GM18511 (cell line): ENCODE measurements at regions not wholly inside any gene's neighbourhood (a gene's known extent, or its start where the extent isn't known, plus 50 kb on each side); places are given as distances from the start of the nearest gene placed in this dataset.

ENCODE experiments used
- ATAC-seq: cut with Tn5 transposase; IDR thresholded peaks from one replicate; pipeline ENCODE4 v1.9.1; 2021; ENCODE audit warnings: mild to moderate bottlenecking, moderate library complexity; ENCODE audit not compliant: unreplicated experiment

DNA sequence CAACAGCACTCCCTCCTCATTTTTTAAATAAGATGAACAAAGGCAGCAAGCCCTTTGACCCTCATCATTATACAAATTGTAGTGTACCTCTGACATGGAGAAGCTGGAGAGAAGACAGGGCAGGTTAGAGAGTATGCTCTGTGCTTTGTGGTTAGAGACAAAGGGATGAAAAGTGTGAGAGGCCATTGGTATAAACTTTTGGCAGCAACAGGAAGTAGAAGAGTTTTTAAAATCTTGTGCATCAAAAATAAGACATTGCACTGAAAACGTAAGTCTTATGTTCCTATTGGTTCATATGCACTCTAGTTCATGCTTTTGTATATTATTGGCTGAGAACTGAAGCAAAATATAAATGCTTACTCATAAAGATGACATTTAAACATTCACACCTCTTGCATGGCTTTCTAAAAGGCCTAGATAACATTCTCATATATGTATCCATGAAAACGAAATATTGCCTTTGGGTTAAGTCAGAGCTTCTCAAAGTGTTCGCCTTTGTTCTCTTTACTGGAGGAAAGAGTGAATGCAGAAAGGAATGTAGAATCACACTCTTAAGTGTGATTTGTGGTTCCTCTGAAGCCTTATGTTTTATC lies 158.0 kb downstream of the PALM2AKAP2 start:
- ATAC-seq: no peak

DNA sequence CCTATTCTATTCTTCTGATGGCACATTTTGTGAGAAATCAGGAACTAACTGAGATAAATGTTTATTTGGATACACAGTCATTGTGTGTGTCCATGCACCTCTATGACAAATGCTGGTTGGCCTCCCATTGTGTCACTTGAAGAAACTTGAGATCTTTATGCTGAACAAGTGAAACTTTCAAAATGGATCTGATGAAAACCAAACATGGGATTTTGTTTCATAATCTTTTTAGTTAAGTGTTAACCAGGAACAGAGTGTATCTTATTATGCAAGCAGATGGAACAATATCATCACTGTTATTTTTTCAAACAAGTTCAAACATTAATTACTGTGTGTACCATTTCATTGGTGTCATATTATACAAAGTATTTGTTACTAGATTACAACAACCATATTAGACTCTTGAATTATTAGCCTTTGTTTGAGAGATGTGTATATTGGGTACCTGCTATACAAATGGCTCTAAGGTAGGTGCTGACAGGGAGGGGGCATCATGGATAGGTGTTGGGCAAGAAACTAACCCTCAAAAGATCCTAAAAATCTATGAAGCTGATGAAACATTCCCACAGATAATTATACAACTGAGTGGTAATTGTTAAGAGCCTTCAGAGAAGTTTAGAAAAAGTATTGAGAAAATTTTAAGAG lies 159.8 kb downstream of the PALM2AKAP2 start:
- no peak for ATAC-seq

DNA sequence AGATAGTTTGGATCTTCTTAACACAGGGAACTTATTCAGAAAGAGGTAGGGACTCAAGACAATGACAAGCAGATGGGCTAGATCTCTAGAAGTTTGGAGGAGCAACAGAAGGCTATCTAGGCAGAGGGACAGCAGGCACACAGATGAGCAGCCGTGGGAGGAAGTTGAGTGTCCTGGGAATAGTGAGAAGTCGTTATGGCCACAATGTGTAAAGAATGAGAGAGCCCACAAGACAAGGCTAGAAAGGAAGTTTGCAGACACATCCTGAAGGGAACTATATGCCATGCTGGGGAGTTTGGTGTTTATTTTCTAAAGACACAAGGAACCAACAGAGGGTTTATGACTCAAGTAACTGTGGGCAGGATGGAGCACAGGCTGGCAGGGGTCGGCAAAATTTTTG lies 160.6 kb downstream of the PALM2AKAP2 start:
- no peak for ATAC-seq

DNA sequence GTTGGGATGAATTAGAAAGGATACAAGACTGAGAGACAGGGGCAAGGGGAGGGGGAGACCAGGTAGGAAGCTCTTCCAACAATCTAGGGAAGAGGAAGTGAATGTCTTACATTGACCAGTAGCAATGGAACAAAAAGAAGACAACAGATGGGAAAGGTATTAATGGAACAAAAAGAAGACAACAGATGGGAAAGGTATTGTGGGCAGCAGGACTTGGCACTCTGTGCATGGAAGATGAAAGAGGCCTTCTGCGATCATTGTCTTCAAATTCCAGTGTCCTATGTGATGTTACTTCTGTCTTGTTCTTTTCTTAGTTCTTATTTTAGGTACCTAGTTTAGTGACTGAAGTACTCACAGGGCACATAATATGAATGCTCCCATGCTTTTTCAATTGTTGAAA lies 161.8 kb downstream of the PALM2AKAP2 start:
- ATAC-seq: no peak

DNA sequence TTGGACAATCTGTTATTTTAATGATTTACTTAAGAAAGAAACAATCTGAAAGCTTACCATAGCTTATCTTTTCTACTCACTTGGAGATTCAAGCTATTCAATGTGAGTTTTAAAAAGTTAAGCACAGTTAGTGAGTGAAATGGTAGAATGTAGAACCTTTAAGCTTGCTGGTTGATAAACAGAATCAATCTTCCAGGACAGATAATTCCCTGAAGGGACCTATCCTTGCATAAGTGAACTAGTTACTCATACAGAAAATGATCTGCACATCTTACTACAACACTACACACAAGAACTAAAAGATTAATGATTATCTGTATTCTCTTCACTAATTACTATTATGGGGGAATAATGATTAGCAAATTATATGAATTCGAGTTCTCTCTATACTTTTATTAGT lies 165.6 kb downstream of the PALM2AKAP2 start:
- no peak for ATAC-seq

DNA sequence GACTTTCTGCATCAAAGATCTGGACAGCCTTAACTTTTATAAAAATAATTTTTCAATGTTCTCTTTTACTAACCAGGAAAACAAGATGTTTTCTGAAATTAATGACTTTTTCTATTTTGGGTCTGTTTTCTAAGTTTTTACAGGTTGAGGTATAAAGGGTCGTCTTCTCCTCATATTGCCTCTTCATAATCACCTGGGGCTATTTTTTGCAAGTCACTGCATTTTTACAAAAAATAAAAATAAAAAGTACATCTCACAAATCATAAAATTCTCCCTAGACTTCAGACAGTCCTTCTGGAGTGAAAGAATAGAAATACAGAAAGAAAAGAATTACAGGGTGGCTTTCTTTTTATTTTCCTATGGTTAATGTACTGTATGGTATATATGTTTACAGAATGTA lies 168.5 kb downstream of the PALM2AKAP2 start:
- ATAC-seq: no peak

DNA sequence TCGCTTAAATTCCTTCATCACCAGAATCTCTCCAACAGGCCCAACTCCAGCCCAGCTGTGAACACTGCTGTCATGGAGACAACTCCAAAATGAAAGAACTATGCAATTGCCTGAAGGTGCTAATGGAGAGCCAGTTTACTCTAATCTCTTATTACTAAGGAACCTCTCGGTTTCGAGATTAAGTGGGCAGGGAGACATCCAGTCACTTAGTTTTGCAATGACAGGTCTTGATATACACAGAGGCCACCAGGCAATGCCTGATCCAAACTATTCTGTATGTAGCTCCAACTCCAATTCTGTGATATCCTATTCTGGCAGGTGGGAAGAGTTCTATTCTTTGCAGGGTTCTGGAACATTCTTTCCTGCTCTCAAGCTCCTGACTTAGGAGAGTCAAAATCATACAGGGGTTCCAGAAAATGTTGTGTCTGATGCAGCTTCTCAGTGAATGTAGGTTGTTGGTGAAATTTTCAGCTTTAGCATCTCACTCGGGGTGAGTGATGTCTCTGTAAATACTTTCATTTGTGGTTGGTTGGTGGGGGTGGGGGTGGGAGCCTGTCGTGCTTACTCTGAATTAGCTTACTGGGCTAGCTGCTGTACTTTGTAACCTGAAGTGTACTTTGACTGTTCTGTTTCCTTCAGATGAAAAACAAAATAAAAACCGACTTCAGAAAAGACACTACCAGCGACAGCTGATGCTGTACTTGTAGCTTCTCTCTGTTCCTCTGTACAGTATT lies 170.9 kb downstream of the PALM2AKAP2 start:
- ATAC-seq: peak; percentile 81

DNA sequence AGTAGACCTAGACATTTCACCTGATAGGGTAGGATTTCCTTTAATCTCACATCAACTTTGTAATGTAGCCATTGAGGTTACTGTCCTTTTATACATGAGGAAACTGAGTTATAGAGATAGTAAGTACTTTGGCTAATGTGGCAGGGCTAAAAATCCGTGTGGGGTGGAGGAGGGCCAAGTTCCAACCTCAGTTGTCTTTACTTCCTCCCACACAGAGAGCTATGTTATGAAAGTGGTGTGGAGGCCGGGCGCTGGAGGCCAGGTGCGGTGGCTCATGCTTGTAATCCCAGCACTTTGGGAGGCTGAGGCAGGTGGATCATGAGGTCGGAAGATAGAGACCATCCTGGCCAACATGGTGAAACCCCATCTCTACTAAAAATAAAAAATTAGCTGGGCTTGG lies 173.3 kb downstream of the PALM2AKAP2 start:
- ATAC-seq: no peak

DNA sequence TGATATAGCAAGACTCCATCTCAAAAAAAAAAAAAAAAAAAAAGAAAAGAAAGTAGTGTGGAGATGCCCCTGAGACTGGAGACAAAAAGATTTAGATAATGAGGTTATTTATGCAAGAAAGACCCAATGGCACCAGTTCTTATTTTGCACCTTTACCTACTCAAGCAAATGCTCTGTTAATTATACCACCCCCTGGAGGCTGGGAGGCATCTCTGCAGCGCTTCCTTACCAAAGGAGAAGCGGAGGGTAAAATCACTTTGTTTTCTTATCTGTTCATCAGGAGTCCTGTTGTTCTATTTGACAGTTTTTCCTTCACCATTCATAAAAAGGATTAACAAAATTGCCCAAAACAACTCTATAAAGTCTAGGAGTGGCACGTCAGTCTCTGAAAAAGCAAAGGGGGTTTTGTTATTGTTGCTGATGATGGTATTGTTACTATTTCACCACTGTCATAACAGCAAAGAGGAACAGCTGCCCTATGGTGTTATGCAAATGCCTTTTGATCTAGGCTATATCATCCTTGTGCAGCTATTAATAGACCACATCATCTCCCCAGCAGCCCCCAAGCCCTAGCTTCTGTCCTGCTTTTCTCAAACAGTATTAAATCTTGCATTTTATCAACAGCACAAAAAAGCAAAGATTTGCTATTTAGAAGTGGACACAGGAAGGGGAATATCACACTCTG lies 174.0 kb downstream of the PALM2AKAP2 start:
- ATAC-seq: no peak

DNA sequence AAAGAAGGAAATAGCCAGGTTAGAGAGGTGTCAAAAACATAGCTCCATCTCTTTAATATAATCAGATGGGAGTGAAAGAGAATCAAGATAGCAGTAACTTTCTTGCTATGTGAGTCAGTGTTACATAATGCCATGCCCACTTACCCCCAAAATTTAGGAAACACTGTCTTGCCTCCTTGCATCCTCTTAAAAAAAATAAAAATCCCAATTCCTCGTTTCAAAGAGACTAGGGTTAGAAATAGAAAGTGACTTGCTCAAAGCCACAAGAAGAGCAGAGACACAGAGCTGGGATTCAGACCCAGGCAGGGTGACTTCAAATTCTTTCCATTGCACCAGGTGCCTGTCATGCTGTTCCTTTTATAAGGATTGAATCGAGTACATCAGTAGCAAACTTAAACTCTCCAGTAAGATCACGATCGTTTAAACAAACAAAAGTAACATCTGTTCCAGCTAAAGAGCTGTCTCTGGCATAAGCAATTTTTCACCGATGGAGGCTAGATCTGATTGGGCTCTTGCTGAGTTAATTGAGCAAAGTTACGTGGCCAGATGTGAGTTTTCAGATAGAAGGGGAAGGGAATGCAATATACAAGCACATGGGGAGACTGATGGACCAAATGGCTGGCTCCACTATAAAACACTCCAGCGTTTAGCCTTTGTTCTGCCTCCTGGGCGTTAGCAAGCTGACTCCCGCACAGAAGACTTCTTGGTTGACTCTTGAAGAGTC lies 176.9 kb downstream of the PALM2AKAP2 start:
- no peak for ATAC-seq

DNA sequence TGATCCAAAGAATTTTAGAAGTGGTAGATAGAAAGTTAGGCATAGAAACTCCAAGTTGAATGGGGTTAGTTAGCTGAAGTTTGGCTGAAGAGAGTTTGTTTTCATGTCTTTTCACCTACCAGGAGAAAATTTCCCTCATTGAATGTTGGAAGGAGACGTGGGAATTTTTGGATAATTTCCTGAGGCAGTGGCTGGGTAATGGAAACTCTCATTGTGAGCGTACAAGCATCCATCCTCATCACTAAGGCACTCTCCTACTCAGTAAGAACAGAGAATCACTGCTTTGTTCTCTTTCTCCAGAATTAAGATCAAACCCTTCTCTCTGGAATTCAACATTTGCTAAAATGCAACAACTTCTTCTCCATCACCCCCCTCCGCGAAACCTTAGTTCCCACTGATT lies 179.7 kb downstream of the PALM2AKAP2 start:
- no peak for ATAC-seq

DNA sequence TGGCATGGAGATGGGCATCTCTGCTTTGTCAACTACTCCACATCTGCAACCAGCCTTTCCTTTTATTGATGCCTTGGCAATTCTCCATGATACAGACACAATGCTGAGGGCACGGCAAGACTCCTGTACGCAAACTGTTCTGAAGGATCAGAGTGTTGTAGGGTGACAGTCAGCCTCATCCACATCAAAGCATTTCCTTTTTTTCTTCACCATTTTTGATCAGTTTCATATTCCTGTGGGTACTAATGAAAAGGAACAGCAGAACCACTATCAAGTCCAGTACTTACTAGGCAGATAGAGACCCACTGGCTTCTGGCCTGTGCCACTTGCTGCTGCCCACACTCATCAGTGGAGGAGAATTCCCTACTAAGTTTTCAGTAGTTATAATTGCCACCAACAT lies 181.6 kb downstream of the PALM2AKAP2 start:
- no peak for ATAC-seq

DNA sequence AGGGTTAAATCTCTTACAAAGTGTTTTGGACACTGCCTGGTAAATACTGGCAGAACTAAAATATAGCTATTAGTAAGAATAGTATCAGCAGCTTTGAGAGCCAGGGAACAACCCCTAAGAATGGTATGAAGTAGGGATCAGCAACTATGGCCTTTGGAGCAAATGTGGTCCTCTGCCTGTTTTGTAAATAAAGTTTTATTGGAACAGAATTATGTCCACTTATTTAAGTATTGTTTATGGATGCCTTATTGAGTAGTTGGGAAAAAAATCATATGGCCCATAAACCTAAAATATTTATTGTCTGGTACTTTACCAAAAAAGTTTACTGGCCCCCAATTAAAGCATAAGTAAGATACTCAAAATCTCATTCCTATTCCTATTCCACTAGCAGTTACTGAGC lies 182.2 kb downstream of the PALM2AKAP2 start:
- ATAC-seq: no peak

DNA sequence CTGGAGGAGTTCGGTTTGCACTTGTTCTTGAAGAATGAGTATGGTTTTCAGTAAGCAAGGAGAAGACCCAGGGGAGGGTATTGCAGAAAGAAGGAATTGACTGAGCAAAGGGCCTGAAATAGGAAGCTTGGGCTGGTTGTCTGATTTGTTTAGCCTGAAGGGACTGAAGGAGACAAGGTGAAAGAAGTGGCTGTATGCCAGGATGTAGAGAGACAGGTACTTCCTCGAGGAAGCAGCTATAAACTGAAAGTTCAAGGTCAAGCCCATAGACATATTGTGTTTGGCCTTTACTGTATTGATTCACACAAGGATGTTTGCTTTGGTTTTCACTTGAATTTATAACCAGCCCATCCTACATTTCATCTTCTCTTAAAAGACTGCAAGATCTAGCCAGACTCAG lies 183.1 kb downstream of the PALM2AKAP2 start:
- ATAC-seq: no peak

DNA sequence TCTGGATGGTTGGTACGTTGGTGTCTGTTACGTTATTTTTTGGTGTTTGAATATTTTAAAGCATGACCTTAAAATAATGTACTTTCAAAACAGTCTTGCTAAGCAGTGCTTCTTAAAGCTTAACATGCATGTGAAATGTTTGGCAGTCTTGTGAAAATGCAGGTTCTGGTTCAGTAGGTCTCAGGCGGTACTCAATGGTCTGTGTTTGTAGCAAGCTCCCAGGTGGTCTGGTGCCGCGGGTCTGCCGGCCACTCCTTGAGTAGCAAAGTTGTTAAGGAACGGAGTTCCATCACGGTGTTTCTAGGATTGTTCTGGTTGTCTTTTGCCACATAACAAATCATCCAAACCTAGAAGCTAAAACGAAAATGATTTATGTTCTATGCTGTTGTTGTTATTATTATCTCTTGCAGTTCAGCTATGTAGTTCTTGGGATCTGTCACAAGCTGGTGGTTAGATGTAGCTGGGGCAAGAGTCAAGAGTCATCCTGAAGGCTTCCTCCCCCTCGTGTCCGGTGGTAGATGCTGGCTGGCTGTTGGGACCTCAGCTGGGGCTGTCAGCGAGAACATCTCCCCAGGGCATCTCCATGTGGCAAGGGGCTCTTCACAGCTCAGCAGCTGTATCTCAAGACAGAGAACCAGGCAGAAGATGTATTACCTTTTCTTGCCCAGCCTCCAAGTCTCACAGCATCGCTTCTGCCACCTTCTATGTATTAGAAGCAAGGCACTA lies 186.8 kb downstream of the PALM2AKAP2 start:
- ATAC-seq: peak; percentile 48

DNA sequence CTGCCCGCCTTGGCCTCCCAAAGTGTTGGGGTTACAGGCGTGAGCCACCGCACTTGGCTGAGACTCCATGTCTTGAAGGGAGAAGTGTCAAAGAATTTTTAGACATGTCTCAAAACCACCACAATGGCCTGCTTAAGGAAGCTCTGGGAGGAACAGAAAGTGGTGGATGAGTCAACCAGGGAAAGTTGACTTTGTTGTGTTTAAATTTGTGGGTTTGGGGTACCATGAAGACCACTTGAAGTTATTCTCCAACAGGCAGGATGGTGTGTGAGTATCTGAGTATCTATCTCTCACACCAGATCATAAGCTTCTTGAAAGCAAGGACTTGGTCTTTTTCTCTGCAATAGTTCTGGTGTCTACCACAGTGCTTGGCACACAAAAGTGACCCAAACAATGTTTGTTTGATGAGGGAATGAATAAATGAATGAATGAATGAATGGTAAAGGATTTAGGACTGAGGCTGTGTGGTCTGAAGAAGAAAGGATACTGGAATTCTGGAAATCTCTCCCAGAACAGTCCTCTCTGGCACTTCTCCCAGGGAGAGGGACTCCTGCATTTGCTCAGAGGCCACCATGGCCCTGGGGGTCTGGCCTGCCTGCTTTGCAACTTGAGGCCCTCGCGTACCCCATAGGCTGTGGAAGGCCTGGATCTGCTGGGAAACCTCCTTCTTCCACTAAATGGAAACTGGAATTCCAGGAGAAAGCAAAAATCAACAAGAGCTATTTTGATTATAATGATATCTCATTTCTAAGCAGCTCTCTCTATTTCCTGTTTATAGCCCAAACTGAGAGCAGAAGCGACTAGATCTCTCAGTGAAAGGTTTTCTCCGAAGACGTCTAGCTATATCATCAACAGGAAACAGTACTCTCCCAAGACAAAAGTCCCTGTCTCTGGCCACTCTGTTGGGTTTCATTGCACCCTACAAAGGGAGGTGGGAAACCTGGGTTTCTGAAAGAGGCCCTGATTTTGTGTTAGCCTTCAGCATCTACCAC lies 187.9 kb downstream of the PALM2AKAP2 start:
- peak; percentile 39 for ATAC-seq

DNA sequence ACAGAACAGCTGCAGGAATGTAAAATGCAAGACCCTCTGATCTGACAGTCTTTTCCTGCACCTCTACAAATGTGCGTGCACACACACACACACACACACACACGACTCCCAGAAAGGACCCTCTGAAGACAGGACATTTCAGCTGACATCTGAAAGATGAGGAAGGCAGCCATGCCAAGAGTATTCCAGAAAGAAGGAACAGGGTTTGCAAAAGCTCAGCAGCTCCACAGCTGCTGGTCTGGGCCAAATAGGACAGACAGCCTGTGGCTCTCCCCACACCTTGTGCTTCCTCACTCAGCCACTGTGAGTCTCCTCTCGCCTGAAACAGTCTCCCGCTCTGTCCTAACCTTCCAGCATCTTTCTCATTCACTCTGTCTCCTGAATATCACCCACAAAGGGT lies 189.0 kb downstream of the PALM2AKAP2 start:
- ATAC-seq: no peak

DNA sequence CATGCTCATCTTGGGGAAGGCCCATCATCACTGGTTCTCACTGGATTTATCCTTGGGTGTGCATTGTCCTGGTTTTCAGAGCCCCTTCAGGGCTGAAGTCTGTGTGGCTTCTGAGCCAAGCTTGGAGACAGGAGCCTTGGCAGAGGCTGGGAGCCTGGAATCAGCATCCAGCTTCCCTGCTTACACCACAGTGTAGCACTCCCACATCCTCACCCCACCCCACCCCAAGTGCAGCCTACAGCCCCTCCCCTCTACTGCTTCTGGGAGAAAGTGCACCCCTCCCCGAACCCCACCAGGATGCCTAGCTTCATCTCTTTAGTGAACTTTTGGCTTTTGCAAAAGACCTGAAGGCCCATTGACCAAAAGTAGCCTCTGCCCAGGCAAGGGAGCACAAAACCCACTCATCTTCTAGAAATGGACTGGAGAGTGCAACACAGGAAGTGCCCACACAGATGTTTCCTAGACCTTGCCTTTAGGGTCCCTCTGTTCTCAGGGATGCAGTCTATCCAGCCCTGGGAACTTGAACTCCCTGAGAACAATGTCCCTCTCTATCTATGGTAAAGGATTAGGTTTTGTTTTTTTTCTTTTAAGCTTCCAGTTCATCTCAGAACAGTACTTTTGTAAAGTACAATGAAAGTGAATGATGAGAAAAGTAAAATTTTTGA lies 189.7 kb downstream of the PALM2AKAP2 start:
- ATAC-seq: no peak

DNA sequence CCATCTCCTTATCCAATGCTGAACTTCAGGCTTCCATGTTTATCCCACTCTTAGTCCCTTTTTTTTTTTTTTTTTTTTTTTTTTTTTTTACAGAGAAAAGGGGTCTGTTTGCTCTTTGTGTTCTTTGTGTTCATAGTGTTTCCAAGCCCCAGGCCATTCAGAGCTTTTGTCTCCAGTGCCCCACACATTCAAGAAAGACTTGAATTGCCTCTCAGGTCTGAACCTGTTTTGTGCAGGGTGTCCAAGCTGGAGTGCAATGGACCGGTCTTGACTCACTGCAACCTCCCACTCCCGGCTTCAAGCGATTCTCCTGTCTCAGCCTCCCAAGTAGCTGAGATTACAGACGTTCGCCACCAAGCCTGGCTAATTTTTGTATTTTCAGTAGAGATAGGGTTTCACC lies 191.2 kb downstream of the PALM2AKAP2 start:
- no peak for ATAC-seq
